HEK293 (cell line): ENCODE measurements at regions not wholly inside any gene's neighbourhood (a gene's known extent, or its start where the extent isn't known, plus 50 kb on each side); places are given as distances from the start of the nearest gene placed in this dataset.

ENCODE experiments used
- CTCF ChIP-seq: fragments of 450-650 bp; formaldehyde crosslinking; IDR thresholded peaks from 2 replicates; pipeline ENCODE4 v1.5.1; 2016; ENCODE audit warnings: missing biosample characterization, missing genetic modification characterization
- KLF9 ChIP-seq: fragments of 450-650 bp; formaldehyde crosslinking; IDR thresholded peaks from 2 replicates; pipeline ENCODE4 v1.5.1; 2016; ENCODE audit warnings: missing biosample characterization, missing genetic modification characterization, low read depth
- REST ChIP-seq: fragments of 450-650 bp; formaldehyde crosslinking; IDR thresholded peaks from 2 replicates; pipeline ENCODE4 v1.5.1; 2016; ENCODE audit warnings: missing biosample characterization, missing genetic modification characterization
- TCF7L2 ChIP-seq: IDR thresholded peaks from 2 replicates; pipeline ENCODE4 v1.6.1; 2011; ENCODE audit warnings: low read depth, mild to moderate bottlenecking, inconsistent platforms, low read length, moderate library complexity, borderline replicate concordance
- TRIM28 ChIP-seq: IDR thresholded peaks from 2 replicates; pipeline ENCODE4 v1.6.1; 2011; ENCODE audit warnings: low read length, control low read depth, borderline replicate concordance
- ZBTB7A ChIP-seq: fragments of 450-650 bp; formaldehyde crosslinking; IDR thresholded peaks from 2 replicates; pipeline ENCODE4 v1.5.1; 2016; ENCODE audit warnings: low read depth, missing biosample characterization, missing genetic modification characterization
- ZNF202 ChIP-seq: fragments of 450-650 bp; formaldehyde crosslinking; IDR thresholded peaks from 2 replicates; pipeline ENCODE4 v1.5.1; 2016; ENCODE audit warnings: missing biosample characterization, missing genetic modification characterization, borderline replicate concordance
- ZNF211 ChIP-seq: fragments of 450-650 bp; formaldehyde crosslinking; IDR thresholded peaks from 2 replicates; pipeline ENCODE4 v1.5.1; 2016; ENCODE audit warnings: low read depth, missing biosample characterization, missing genetic modification characterization
- ZNF426 ChIP-seq: fragments of 450-650 bp; formaldehyde crosslinking; IDR thresholded peaks from 2 replicates; pipeline ENCODE4 v1.5.1; 2017; ENCODE audit warnings: missing biosample characterization, missing genetic modification characterization, mild to moderate bottlenecking, inconsistent platforms, moderate library complexity
- TF ChIP-seq, protein P1 (sequence below): fragments of 450-650 bp; formaldehyde crosslinking; IDR thresholded peaks from 2 replicates; pipeline ENCODE4 v1.5.1; 2017; ENCODE audit warnings: missing biosample characterization, missing genetic modification characterization

DNA sequence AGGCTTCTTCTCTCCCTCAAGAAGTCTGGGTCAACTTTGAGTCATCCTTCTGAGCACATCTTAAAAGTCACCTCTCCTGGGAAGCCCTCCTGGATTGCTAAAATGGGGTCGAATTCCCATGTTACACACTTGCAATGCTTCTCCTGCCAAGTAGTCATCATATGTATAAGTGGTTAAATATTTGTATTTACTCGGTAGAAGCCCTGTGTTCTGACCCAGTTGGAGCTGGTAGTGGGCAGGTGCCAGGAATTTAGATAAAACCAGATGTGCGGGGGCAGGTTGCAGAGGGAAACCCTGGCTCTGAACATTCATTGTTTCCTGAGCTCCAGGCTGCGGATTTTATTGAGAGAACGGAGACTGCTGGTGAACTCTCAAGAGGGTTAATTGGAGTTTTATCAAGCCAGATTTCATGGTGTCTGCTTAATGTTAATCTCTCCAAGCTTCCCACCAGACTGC lies 52.8 kb upstream of the RPL11 start:
- TF ChIP-seq ZNF211 (tag by site-specific recombination) (no peak), CTCF (tag by site-specific recombination) (no peak), ZBTB7A (tag by site-specific recombination) (no peak), ZNF426 (no peak), TCF7L2 (no peak), REST (tag by site-specific recombination) (no peak), KLF9 (tag by site-specific recombination) (no peak), ZNF202 (no peak), TRIM28 (no peak)
- TF ChIP-seq, protein P1, sequence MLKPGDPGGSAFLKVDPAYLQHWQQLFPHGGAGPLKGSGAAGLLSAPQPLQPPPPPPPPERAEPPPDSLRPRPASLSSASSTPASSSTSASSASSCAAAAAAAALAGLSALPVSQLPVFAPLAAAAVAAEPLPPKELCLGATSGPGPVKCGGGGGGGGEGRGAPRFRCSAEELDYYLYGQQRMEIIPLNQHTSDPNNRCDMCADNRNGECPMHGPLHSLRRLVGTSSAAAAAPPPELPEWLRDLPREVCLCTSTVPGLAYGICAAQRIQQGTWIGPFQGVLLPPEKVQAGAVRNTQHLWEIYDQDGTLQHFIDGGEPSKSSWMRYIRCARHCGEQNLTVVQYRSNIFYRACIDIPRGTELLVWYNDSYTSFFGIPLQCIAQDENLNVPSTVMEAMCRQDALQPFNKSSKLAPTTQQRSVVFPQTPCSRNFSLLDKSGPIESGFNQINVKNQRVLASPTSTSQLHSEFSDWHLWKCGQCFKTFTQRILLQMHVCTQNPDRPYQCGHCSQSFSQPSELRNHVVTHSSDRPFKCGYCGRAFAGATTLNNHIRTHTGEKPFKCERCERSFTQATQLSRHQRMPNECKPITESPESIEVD (tag by site-specific recombination) = no peak
